Tibial nerve (tissue), 4 donors: ENCODE measurements at regions not wholly inside any gene's neighbourhood (a gene's known extent, or its start where the extent isn't known, plus 50 kb on each side); places are given as distances from the start of the nearest gene placed in this dataset.
A peak's percentile ranks its signal among the peaks of the same experiment; 100 is the strongest.

Experiments used
- DNase-seq, 2 donors: peaks; one replicate each; pipeline ENCODE4 v3.0.0-alpha.2; 2019; ENCODE audit warnings: low spot score in 2 of 2
- H3K27ac ChIP-seq, 4 donors: fragments of 200-600 bp; sonication (generic) in 3 of 4; one replicate each; pipeline ENCODE4 v1.5.1; 2017 to 2019; ENCODE audit warnings: mild to moderate bottlenecking in 1 of 4
- H3K27me3 ChIP-seq, 2 donors: fragments of 200-600 bp; sonication (generic) in 1 of 2; one replicate each; pipeline versions ENCODE4 v1.5.1 to v1.6.0; 2017 to 2019
- H3K36me3 ChIP-seq, 3 donors: fragments of 200-600 bp; sonication (generic); one replicate each; pipeline ENCODE4 v1.5.1; 2018 to 2019
- H3K4me1 ChIP-seq, 4 donors: fragments of 200-600 bp; sonication (generic) in 3 of 4; one replicate each; pipeline ENCODE4 v1.5.1; 2017 to 2019
- H3K4me3 ChIP-seq, 4 donors: fragments of 200-600 bp; sonication (generic) in 3 of 4; one replicate each; pipeline ENCODE4 v1.5.1; 2017 to 2019; ENCODE audit warnings: mild to moderate bottlenecking in 1 of 4, moderate library complexity in 1 of 4
- H3K9me3 ChIP-seq, 4 donors: fragments of 200-600 bp; sonication (generic) in 3 of 4; one replicate each; pipeline ENCODE4 v1.5.1; 2017 to 2019
- CTCF ChIP-seq, 5 experiments: fragments of 200-600 bp in 3 of 5; fragments of 450-650 bp in 2 of 5; sonication (generic) in 3 of 5; IDR thresholded peaks; one replicate each; pipeline ENCODE4 v1.5.1; 2016 to 2019; ENCODE audit warnings: antibody characterized with exemption in 5 of 5, mild to moderate bottlenecking in 3 of 5, moderate library complexity in 2 of 5
- EP300 ChIP-seq, 2 donors: sonication (generic); formaldehyde crosslinking; IDR thresholded peaks; one replicate each; pipeline ENCODE4 v1.6.1; 2017; ENCODE audit warnings: antibody characterized with exemption in 2 of 2, mild to moderate bottlenecking in 1 of 2
- POLR2A ChIP-seq, 2 donors: fragments of 450-650 bp; IDR thresholded peaks; one replicate each; pipeline ENCODE4 v1.6.1; 2017; ENCODE audit warnings: antibody characterized with exemption in 2 of 2, mild to moderate bottlenecking in 2 of 2, moderate library complexity in 2 of 2
- WGBS, 2 donors: methylation state at CpG; one replicate each; pipeline ENCODE4 v1.1.5; 2018; 5-methylcytosine and 5-hydroxymethylcytosine counted together

GRCh38 chr6:170018422-170018935, 267.1 kb downstream of the ERMARD start:
- TF ChIP-seq CTCF (IDR thresholded peaks at IDR 0.05) (no peak), EP300 (IDR thresholded peaks at IDR 0.05) (no peak), POLR2A (IDR thresholded peaks at IDR 0.05) (no peak)
- no peak overlapping the region for H3K4me3 ChIP-seq
- peaks cover 0 to 7% (median 0%) of the 10 kb centered on the region in 4 donors for H3K9me3 ChIP-seq
- no peaks in the 10 kb centered on the region for H3K36me3 ChIP-seq
- no peak for DNase-seq
- peaks cover 0 to 14% of the 10 kb centered on the region in 2 donors for H3K27me3 ChIP-seq
- no peak overlapping the region for H3K27ac ChIP-seq
- 80 to 84% methylated on average over 12 of the region's 12 CpGs for WGBS, 2 donors
- peaks cover 0 to 8% (median 0%) of the 10 kb centered on the region in 4 donors for H3K4me1 ChIP-seq

GRCh38 chr6:170017603-170018320, 266.3 kb downstream of the ERMARD start:
- H3K27ac ChIP-seq = no peak overlapping the region
- no peaks in the 10 kb centered on the region for H3K9me3 ChIP-seq
- H3K27me3 ChIP-seq = peaks cover 0 to 6% of the 10 kb centered on the region in 2 donors
- 80 to 82% methylated on average over 11 of the region's 11 CpGs for WGBS, 2 donors
- H3K4me1 ChIP-seq = peaks cover 0 to under 1% (median 0%) of the 10 kb centered on the region in 4 donors
- no peak overlapping the region for H3K4me3 ChIP-seq
- DNase-seq = no peak
- TF ChIP-seq EP300 (IDR thresholded peaks at IDR 0.05) (no peak), POLR2A (IDR thresholded peaks at IDR 0.05) (no peak), CTCF (IDR thresholded peaks at IDR 0.05) (no peak)
- H3K36me3 ChIP-seq = no peaks in the 10 kb centered on the region

- Histone ChIP-seq H3K36me3 (no peaks in the 10 kb centered on the region), H3K4me3 (no peak overlapping the region), H3K4me1 (peaks cover 0 to 12% (median 5%) of the 10 kb centered on the region in 4 donors), H3K9me3 (no peaks in the 10 kb centered on the region), H3K27me3 (no peaks in the 10 kb centered on the region), H3K27ac (no peak overlapping the region)
- TF ChIP-seq POLR2A (IDR thresholded peaks at IDR 0.05) (no peak), EP300 (IDR thresholded peaks at IDR 0.05) (no peak), CTCF (IDR thresholded peaks at IDR 0.05) (no peak)
- no peak for DNase-seq
- 83 to 90% methylated on average over 2 of the region's 2 CpGs for WGBS, 2 donors
Observed at GRCh38 chr6:170013815-170014214, 262.4 kb downstream of the ERMARD start.

- no peak for DNase-seq
- 75 to 85% methylated on average over 2 of the region's 2 CpGs for WGBS, 2 donors
- Histone ChIP-seq H3K9me3 (no peaks in the 10 kb centered on the region), H3K4me3 (no peak overlapping the region), H3K36me3 (no peaks in the 10 kb centered on the region), H3K4me1 (peaks cover 0 to 12% (median 5%) of the 10 kb centered on the region in 4 donors), H3K27me3 (no peaks in the 10 kb centered on the region), H3K27ac (no peak overlapping the region)
- TF ChIP-seq EP300 (IDR thresholded peaks at IDR 0.05) (no peak), CTCF (IDR thresholded peaks at IDR 0.05) (no peak), POLR2A (IDR thresholded peaks at IDR 0.05) (no peak)
Observed at GRCh38 chr6:170012037-170012330, 260.6 kb downstream of the ERMARD start.

- WGBS, 2 donors = 53 to 60% methylated on average over 19 to 22 of the region's 23 CpGs
- Histone ChIP-seq H3K4me1 (peaks cover 0 to 12% (median 5%) of the 10 kb centered on the region in 4 donors), H3K9me3 (no peaks in the 10 kb centered on the region), H3K27me3 (no peaks in the 10 kb centered on the region), H3K36me3 (no peaks in the 10 kb centered on the region), H3K4me3 (no peak overlapping the region), H3K27ac (no peak overlapping the region)
- TF ChIP-seq EP300 (IDR thresholded peaks at IDR 0.05) (peak in 1 of 2 donors; percentile 54), POLR2A (IDR thresholded peaks at IDR 0.05) (no peak), CTCF (IDR thresholded peaks at IDR 0.05) (no peak)
- no peak for DNase-seq
Observed at GRCh38 chr6:170011204-170012036, 260.0 kb downstream of the ERMARD start.
